Astrocyte (in vitro differentiated cells and primary cell): ENCODE measurements at regions not wholly inside any gene's neighbourhood (a gene's known extent, or its start where the extent isn't known, plus 50 kb on each side); places are given as distances from the start of the nearest gene placed in this dataset.

Experiments
- DNase-seq: peaks from one replicate; pipeline ENCODE4 v3.0.0-alpha.2; 2010; ENCODE audit warnings: low read depth
- FAIRE-seq: peaks from 2 replicates; lab custom pipeline; 2011; peaks lifted over from hg19 to GRCh38; lab: Jason Lieb, UNC
- H2AFZ ChIP-seq: 2 replicates; pipeline ENCODE4 v1.6.0; 2012; ENCODE audit warnings: low read depth, low read length, inconsistent platforms
- H3K27ac ChIP-seq: 2 replicates; pipeline ENCODE4 v1.5.1; 2011; ENCODE audit warnings: low read depth, low read length, inconsistent platforms
- H3K27me3 ChIP-seq: 2 replicates; pipeline ENCODE4 v1.6.0; 2011; ENCODE audit warnings: low read length, inconsistent platforms; ENCODE audit not compliant: insufficient read depth
- H3K36me3 ChIP-seq: 2 replicates; pipeline ENCODE4 v1.5.1; 2011; ENCODE audit warnings: low read length, inconsistent platforms; ENCODE audit not compliant: insufficient read depth
- H3K4me1 ChIP-seq: 2 replicates; pipeline ENCODE4 v1.5.1; 2011; ENCODE audit warnings: low read length, inconsistent platforms; ENCODE audit not compliant: insufficient read depth
- H3K4me2 ChIP-seq: 2 replicates; pipeline ENCODE4 v1.6.0; 2012; ENCODE audit warnings: low read length, inconsistent platforms
- H3K4me3 ChIP-seq: 2 replicates; pipeline ENCODE4 v1.5.1; 2011; ENCODE audit warnings: low read depth, mild to moderate bottlenecking, low read length, inconsistent platforms; ENCODE audit not compliant: insufficient read depth
- H3K79me2 ChIP-seq: 2 replicates; pipeline ENCODE4 v1.6.0; 2012; ENCODE audit warnings: mild to moderate bottlenecking, low read length, inconsistent platforms; ENCODE audit not compliant: insufficient read depth
- H3K9ac ChIP-seq: 2 replicates; pipeline ENCODE4 v1.6.0; 2012; ENCODE audit warnings: mild to moderate bottlenecking, low read length, inconsistent platforms
- H3K9me3 ChIP-seq: 2 replicates; pipeline ENCODE4 v1.5.1; 2012; ENCODE audit warnings: low read depth, mild to moderate bottlenecking, low read length, inconsistent platforms; ENCODE audit not compliant: insufficient read depth
- H4K20me1 ChIP-seq: 2 replicates; pipeline ENCODE4 v1.6.0; 2012; ENCODE audit warnings: low read length, inconsistent platforms; ENCODE audit not compliant: insufficient read depth
- H3K27ac Mint-ChIP-seq: one replicate; pipeline ENCODE4 v1.8.0; 2021; ENCODE audit warnings: mild to moderate bottlenecking, mixed read lengths; ENCODE audit not compliant: unreplicated experiment
- H3K27me3 Mint-ChIP-seq: one replicate; pipeline ENCODE4 v1.8.0; 2021; ENCODE audit warnings: low read depth, mixed read lengths; ENCODE audit not compliant: unreplicated experiment
- H3K36me3 Mint-ChIP-seq: one replicate; pipeline ENCODE4 v1.8.0; 2021; ENCODE audit warnings: low read depth, mixed read lengths; ENCODE audit not compliant: unreplicated experiment
- H3K4me1 Mint-ChIP-seq: one replicate; pipeline ENCODE4 v1.8.0; 2021; ENCODE audit warnings: low read depth, mixed read lengths; ENCODE audit not compliant: unreplicated experiment
- H3K4me3 Mint-ChIP-seq: one replicate; pipeline ENCODE4 v1.8.0; 2021; ENCODE audit warnings: mild to moderate bottlenecking, moderate library complexity, mixed read lengths; ENCODE audit not compliant: unreplicated experiment
- H3K9me3 Mint-ChIP-seq: one replicate; pipeline ENCODE4 v1.8.0; 2021; ENCODE audit warnings: mild to moderate bottlenecking, mixed read lengths; ENCODE audit not compliant: unreplicated experiment
- CTCF ChIP-seq: IDR thresholded peaks from 2 replicates; pipeline ENCODE4 v1.5.1; 2011; ENCODE audit warnings: low read depth, mild to moderate bottlenecking, inconsistent platforms, low read length, moderate library complexity; ENCODE audit not compliant: insufficient read depth
- EZH2 ChIP-seq: IDR thresholded peaks from 2 replicates; pipeline ENCODE4 v1.6.1; 2012; ENCODE audit warnings: mild to moderate bottlenecking, low read length, inconsistent platforms; ENCODE audit not compliant: insufficient read depth

DNA sequence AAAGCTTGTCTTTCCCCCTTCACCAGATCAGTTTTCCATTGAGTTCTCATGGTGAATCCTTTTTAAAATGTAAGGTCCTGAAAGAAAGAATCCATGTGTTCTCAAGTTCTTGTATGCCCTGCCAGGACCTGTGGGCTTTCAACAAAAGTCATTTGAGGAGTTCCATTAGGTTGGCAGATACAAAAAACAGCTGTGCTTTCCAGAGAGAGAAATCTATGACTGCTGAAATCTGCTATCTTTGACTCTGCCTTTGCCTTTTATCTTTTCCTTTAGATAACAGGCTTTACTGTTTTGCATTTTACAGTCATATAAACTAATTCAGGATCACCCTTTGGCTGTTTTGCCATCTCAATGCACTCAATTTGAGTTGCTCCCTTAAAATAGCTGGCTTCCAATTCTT, 59.7 kb downstream of the CXCR4 start:
- H3K36me3 ChIP-seq = no peaks in the 10 kb centered on the region
- no peaks in the 10 kb centered on the region for H3K79me2 ChIP-seq
- H2AFZ ChIP-seq = no peak overlapping the region
- H3K27me3 Mint-ChIP-seq = no peaks in the 10 kb centered on the region
- no peaks in the 10 kb centered on the region for H3K4me1 ChIP-seq
- H3K4me2 ChIP-seq = no peak overlapping the region
- H3K4me3 ChIP-seq = no peak overlapping the region
- no peaks in the 10 kb centered on the region for H4K20me1 ChIP-seq
- H3K27ac Mint-ChIP-seq = no peak overlapping the region
- H3K9me3 Mint-ChIP-seq = peaks cover 10% of the 10 kb centered on the region
- no peaks in the 10 kb centered on the region for H3K9me3 ChIP-seq
- H3K27ac ChIP-seq = no peak overlapping the region
- DNase-seq (no peak), FAIRE-seq (no peak)
- TF ChIP-seq EZH2 (no peak), CTCF (no peak)
- peaks cover 3% of the 10 kb centered on the region for H3K4me1 Mint-ChIP-seq
- no peak overlapping the region for H3K4me3 Mint-ChIP-seq
- no peak overlapping the region for H3K9ac ChIP-seq
- H3K27me3 ChIP-seq = no peaks in the 10 kb centered on the region
- H3K36me3 Mint-ChIP-seq = no peaks in the 10 kb centered on the region

GRCh38 chr2:136057802-136058140, 60.2 kb downstream of the CXCR4 start:
- Histone ChIP-seq H3K9me3 (no peaks in the 10 kb centered on the region), H3K27me3 (no peaks in the 10 kb centered on the region), H3K4me3 (no peak overlapping the region), H3K9ac (no peak overlapping the region), H3K36me3 (no peaks in the 10 kb centered on the region), H3K79me2 (no peaks in the 10 kb centered on the region), H2AFZ (no peak overlapping the region), H4K20me1 (no peaks in the 10 kb centered on the region), H3K4me1 (no peaks in the 10 kb centered on the region), H3K4me2 (no peak overlapping the region), H3K27ac (no peak overlapping the region)
- Mint-ChIP-seq H3K4me3 (no peak overlapping the region), H3K36me3 (no peaks in the 10 kb centered on the region), H3K27me3 (no peaks in the 10 kb centered on the region), H3K27ac (no peak overlapping the region), H3K4me1 (peaks cover 3% of the 10 kb centered on the region), H3K9me3 (peaks cover 10% of the 10 kb centered on the region)
- FAIRE-seq (no peak), DNase-seq (no peak)
- TF ChIP-seq CTCF (no peak), EZH2 (no peak)

DNA sequence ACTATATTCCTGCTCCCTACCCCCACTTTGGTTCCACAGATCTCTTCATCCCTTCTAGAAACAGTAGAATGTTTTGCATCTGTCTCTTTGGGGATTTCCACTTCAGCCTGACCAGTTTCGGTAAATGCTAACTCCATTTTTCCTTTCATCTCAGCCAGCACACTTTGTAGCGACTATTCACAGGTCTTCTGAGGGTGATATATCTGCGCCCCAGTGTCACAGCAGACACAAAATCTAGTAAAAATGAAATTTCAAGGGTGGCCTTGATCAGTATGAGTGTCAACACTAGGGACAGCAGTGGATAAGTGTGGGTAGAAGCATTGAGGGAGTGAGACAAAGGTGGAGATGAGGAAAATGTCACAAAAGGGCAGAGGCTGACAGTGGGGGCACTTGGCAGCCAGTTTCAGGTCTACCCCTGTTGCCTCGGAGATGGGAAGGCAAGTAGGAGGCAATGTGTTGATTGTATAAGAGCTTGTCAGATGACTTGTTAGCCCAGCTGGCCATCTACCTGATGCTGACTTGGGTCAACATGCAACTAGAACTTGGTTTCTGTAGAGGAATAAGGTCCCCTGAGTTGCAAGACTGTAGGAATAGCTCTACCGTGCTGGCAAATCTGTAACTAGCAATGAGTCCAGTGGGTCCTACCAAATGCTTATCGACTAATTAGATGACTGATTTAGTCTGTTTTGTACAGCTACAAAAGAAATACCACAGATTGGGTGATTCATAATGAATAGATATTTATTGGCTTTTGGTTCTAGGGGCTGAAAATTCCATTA, 60.7 kb downstream of the CXCR4 start:
- Histone ChIP-seq H4K20me1 (no peaks in the 10 kb centered on the region), H3K4me1 (no peaks in the 10 kb centered on the region), H3K9ac (no peak overlapping the region), H3K4me2 (no peak overlapping the region), H3K9me3 (no peaks in the 10 kb centered on the region), H3K36me3 (no peaks in the 10 kb centered on the region), H2AFZ (no peak overlapping the region), H3K79me2 (no peaks in the 10 kb centered on the region), H3K4me3 (no peak overlapping the region), H3K27ac (no peak overlapping the region), H3K27me3 (no peaks in the 10 kb centered on the region)
- Mint-ChIP-seq H3K9me3 (peaks cover 5% of the 10 kb centered on the region), H3K27ac (no peak overlapping the region), H3K4me3 (no peak overlapping the region), H3K36me3 (no peaks in the 10 kb centered on the region), H3K27me3 (no peaks in the 10 kb centered on the region), H3K4me1 (peaks cover 3% of the 10 kb centered on the region)
- TF ChIP-seq EZH2 = no peak
- no peak for TF ChIP-seq CTCF
- FAIRE-seq (no peak), DNase-seq (no peak)
